Smooth muscle cell (in vitro differentiated cells): ENCODE measurements at regions not wholly inside any gene's neighbourhood (a gene's known extent, or its start where the extent isn't known, plus 50 kb on each side); places are given as distances from the start of the nearest gene placed in this dataset.

Source experiments
- DNase-seq: peaks from one replicate; lab custom pipeline; 2025; ENCODE audit not compliant: unreplicated experiment; lab: John Stamatoyannopoulos, UW
- H2AFZ ChIP-seq: fragments of 200-600 bp; sonication (generic); 2 replicates; pipeline ENCODE4 v1.6.0; 2016; ENCODE audit warnings: antibody characterized with exemption, low read depth, mild to moderate bottlenecking
- H3F3A ChIP-seq: fragments of 200-600 bp; sonication (generic); 2 replicates; pipeline ENCODE4 v1.6.0; 2017; ENCODE audit warnings: antibody characterized with exemption, low read depth
- H3K27ac ChIP-seq: fragments of 200-600 bp; sonication (generic); 2 replicates; pipeline ENCODE4 v1.5.1; 2016; ENCODE audit warnings: low read depth, mild to moderate bottlenecking
- H3K27me3 ChIP-seq: fragments of 200-600 bp; sonication (generic); 2 replicates; pipeline ENCODE4 v1.6.1; 2016; ENCODE audit warnings: low read depth, mild to moderate bottlenecking
- H3K36me3 ChIP-seq: fragments of 200-600 bp; sonication (generic); 2 replicates; pipeline ENCODE4 v1.5.1; 2016; ENCODE audit warnings: low read depth
- H3K4me1 ChIP-seq: fragments of 200-600 bp; sonication (generic); 2 replicates; pipeline ENCODE4 v1.5.1; 2016; ENCODE audit warnings: low read depth
- H3K4me2 ChIP-seq: fragments of 200-600 bp; sonication (generic); 2 replicates; pipeline ENCODE4 v1.6.0; 2016; ENCODE audit warnings: mild to moderate bottlenecking
- H3K4me3 ChIP-seq: fragments of 200-600 bp; sonication (generic); 2 replicates; pipeline ENCODE4 v1.5.1; 2016; ENCODE audit warnings: mild to moderate bottlenecking
- H3K79me2 ChIP-seq: fragments of 200-600 bp; sonication (generic); 2 replicates; pipeline ENCODE4 v1.6.0; 2016; ENCODE audit warnings: low read depth, mild to moderate bottlenecking
- H3K9ac ChIP-seq: fragments of 200-600 bp; sonication (generic); 2 replicates; pipeline ENCODE4 v1.6.0; 2016; ENCODE audit warnings: low read depth
- H3K9me3 ChIP-seq: fragments of 200-600 bp; sonication (generic); replicated peaks from 2 replicates; pipeline ENCODE4 v1.5.1; 2016; ENCODE audit warnings: low read depth
- H4K20me1 ChIP-seq: fragments of 200-600 bp; sonication (generic); 2 replicates; pipeline ENCODE4 v1.6.0; 2016; ENCODE audit warnings: low read depth
- CTCF ChIP-seq: fragments of 200-600 bp; sonication (generic); IDR thresholded peaks from 2 replicates; pipeline ENCODE4 v1.5.1; 2017; ENCODE audit warnings: borderline replicate concordance, mild to moderate bottlenecking, antibody characterized with exemption; ENCODE audit not compliant: insufficient read depth, poor library complexity, severe bottlenecking
- WGBS: methylation state at CpG from one replicate; pipeline ENCODE4 v1.1.7; 2016; ENCODE audit warnings: low lambda C conversion rate; 5-methylcytosine and 5-hydroxymethylcytosine counted together

DNA sequence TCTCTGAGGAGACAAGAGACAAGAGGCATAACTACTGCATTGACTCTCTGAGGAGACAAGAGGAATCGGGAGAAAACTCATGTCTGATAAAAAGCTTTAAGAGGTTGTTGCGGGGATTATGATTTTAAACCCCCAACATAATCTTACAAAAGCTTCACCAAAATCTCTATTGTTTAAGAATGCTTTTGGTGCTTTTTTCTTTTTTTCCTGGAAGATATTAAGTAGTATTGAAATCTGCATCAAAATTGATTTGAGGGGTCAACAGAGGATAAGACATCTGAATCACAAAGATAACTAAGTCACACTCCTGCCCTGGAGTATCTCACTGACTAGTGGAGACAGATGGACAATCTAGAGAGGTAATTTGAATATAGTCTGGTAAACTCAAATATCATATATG lies 115.6 kb upstream of the MROH9 start:
- Histone ChIP-seq H4K20me1 (no peaks in the 10 kb centered on the region), H3K36me3 (no peaks in the 10 kb centered on the region), H3K9me3 (no peaks in the 10 kb centered on the region), H2AFZ (no peak overlapping the region), H3K79me2 (no peaks in the 10 kb centered on the region), H3K4me3 (no peak overlapping the region), H3F3A (no peaks in the 10 kb centered on the region), H3K27me3 (no peaks in the 10 kb centered on the region), H3K4me1 (no peaks in the 10 kb centered on the region), H3K4me2 (no peak overlapping the region), H3K27ac (no peak overlapping the region), H3K9ac (no peak overlapping the region)
- 72% methylated on average over 2 of the region's 2 CpGs for WGBS
- no peak for TF ChIP-seq CTCF
- DNase-seq: no peak

GRCh38 chr1:170823120-170823519 lies 112.2 kb upstream of the MROH9 start:
- H3K27ac ChIP-seq: no peak overlapping the region
- no peak overlapping the region for H2AFZ ChIP-seq
- H3K9me3 ChIP-seq: no peaks in the 10 kb centered on the region
- no peaks in the 10 kb centered on the region for H3K4me1 ChIP-seq
- H3F3A ChIP-seq: no peaks in the 10 kb centered on the region
- no peaks in the 10 kb centered on the region for H4K20me1 ChIP-seq
- no peak overlapping the region for H3K4me3 ChIP-seq
- no peak overlapping the region for H3K4me2 ChIP-seq
- TF ChIP-seq CTCF: no peak
- H3K79me2 ChIP-seq: no peaks in the 10 kb centered on the region
- H3K9ac ChIP-seq: no peak overlapping the region
- DNase-seq: no peak
- WGBS: 52% methylated on average over 2 of the region's 2 CpGs
- no peaks in the 10 kb centered on the region for H3K36me3 ChIP-seq
- H3K27me3 ChIP-seq: no peaks in the 10 kb centered on the region

DNA sequence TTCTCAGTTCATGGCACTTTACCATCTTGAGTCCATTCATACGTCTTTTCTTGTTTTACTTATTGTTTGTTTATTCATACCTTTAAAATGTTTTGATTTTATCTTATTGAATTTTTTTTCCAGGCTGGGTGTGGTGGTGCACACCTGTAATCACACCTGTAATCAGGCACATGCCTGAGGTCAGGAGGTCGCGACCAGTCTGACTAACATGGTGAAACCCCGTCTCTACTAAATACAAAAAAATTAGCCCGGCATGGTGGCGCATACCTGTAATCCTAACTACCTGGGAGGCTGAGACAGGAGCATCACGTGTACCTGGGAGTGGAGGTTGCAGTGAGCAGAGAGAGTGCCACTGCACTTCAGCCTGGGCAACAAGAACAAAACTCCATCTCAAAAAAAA lies 104.1 kb upstream of the MROH9 start:
- WGBS: 94% methylated on average over 7 of the region's 7 CpGs
- no peaks in the 10 kb centered on the region for H3K9me3 ChIP-seq
- H3K9ac ChIP-seq: no peak overlapping the region
- no peaks in the 10 kb centered on the region for H3K36me3 ChIP-seq
- no peak overlapping the region for H3K27ac ChIP-seq
- H3K4me2 ChIP-seq: no peak overlapping the region
- H3K4me1 ChIP-seq: no peaks in the 10 kb centered on the region
- no peaks in the 10 kb centered on the region for H3K79me2 ChIP-seq
- H3K4me3 ChIP-seq: no peak overlapping the region
- no peak for DNase-seq
- no peaks in the 10 kb centered on the region for H3K27me3 ChIP-seq
- H3F3A ChIP-seq: no peaks in the 10 kb centered on the region
- TF ChIP-seq CTCF: no peak
- H4K20me1 ChIP-seq: no peaks in the 10 kb centered on the region
- no peak overlapping the region for H2AFZ ChIP-seq

DNA sequence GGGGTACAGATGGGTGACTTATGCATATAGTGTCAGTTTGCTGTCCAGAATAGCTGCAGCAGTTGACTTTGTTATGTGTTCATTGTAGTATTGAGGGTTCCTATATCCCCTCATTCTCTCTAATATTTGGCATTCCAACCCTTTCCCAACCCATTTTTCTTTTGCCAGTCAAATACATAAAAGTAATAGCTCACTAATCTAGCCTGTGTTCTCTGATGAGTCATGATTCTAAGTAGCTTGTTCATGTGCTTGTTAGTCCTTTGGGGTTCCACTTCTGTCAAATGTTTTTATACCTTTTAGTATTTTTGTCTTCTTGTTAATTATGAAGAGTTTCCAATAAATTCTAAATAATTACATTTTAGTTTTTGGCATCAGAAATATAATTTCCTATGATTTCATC lies 99.2 kb upstream of the MROH9 start:
- no peak for TF ChIP-seq CTCF
- DNase-seq: no peak
- Histone ChIP-seq H3K79me2 (no peaks in the 10 kb centered on the region), H3K9ac (no peak overlapping the region), H4K20me1 (no peaks in the 10 kb centered on the region), H3K36me3 (no peaks in the 10 kb centered on the region), H3K27ac (no peak overlapping the region), H3K9me3 (no peaks in the 10 kb centered on the region), H3K4me1 (no peaks in the 10 kb centered on the region), H3K4me3 (no peak overlapping the region), H3F3A (no peaks in the 10 kb centered on the region), H3K27me3 (no peaks in the 10 kb centered on the region), H3K4me2 (no peak overlapping the region), H2AFZ (no peak overlapping the region)
